OCI-LY1 (cell line): ENCODE measurements at regions not wholly inside any gene's neighbourhood (a gene's known extent, or its start where the extent isn't known, plus 50 kb on each side); places are given as distances from the start of the nearest gene placed in this dataset.

Source experiments
- H2AFZ ChIP-seq: fragments of 200-600 bp; sonication (generic), shearing (Covaris generic); 2 replicates; pipeline ENCODE4 v1.6.0; 2014; ENCODE audit warnings: antibody characterized with exemption, mild to moderate bottlenecking, low read length
- H3F3A ChIP-seq: fragments of 200-600 bp; sonication (generic), shearing (Covaris generic); 2 replicates; pipeline ENCODE4 v1.6.0; 2014; ENCODE audit warnings: mild to moderate bottlenecking, antibody characterized with exemption, low read length, moderate library complexity; ENCODE audit not compliant: insufficient read depth
- H3K27ac ChIP-seq: fragments of 200-600 bp; sonication (generic); 2 replicates; pipeline ENCODE4 v1.5.1; 2014; ENCODE audit warnings: low read length, mixed run types, mild to moderate bottlenecking, low read depth; ENCODE audit not compliant: poor library complexity, severe bottlenecking
- H3K27me3 ChIP-seq: fragments of 200-600 bp; sonication (generic); 2 replicates; pipeline ENCODE4 v1.6.0; 2014; ENCODE audit warnings: antibody characterized with exemption, mild to moderate bottlenecking, low read length, moderate library complexity; ENCODE audit not compliant: insufficient read depth
- H3K36me3 ChIP-seq: fragments of 200-600 bp; sonication (generic); 2 replicates; pipeline ENCODE4 v1.6.1; 2014; ENCODE audit warnings: mild to moderate bottlenecking, antibody characterized with exemption, low read length, moderate library complexity, mixed read lengths; ENCODE audit not compliant: insufficient read depth
- H3K4me1 ChIP-seq: fragments of 200-600 bp; sonication (generic); 2 replicates; pipeline ENCODE4 v1.5.1; 2014; ENCODE audit warnings: mild to moderate bottlenecking, low read length, moderate library complexity; ENCODE audit not compliant: insufficient read depth, severe bottlenecking
- H3K4me2 ChIP-seq: fragments of 200-600 bp; sonication (generic), shearing (Covaris generic); 2 replicates; pipeline ENCODE4 v1.6.1; 2014; ENCODE audit warnings: low read length
- H3K4me3 ChIP-seq: fragments of 200-600 bp; sonication (generic); 2 replicates; pipeline ENCODE4 v1.5.1; 2014; ENCODE audit warnings: low read length, low read depth, mild to moderate bottlenecking, mixed read lengths; ENCODE audit not compliant: poor library complexity, severe bottlenecking
- H3K79me2 ChIP-seq: fragments of 200-600 bp; shearing (Covaris generic); 2 replicates; pipeline ENCODE4 v1.6.1; 2016; ENCODE audit warnings: mixed run types, low read length, mixed read lengths; ENCODE audit not compliant: insufficient read depth
- H3K9ac ChIP-seq: fragments of 200-600 bp; sonication (generic), shearing (Covaris generic); 2 replicates; pipeline ENCODE4 v1.6.1; 2014; ENCODE audit warnings: mild to moderate bottlenecking, low read length, mixed read lengths
- H3K9me2 ChIP-seq: fragments of 200-600 bp; sonication (generic), shearing (Covaris generic); 2 replicates; pipeline ENCODE4 v1.6.1; 2014; ENCODE audit warnings: low read depth, mild to moderate bottlenecking, low read length, mixed read lengths
- H3K9me3 ChIP-seq: fragments of 200-600 bp; shearing (Covaris generic); 2 replicates; pipeline ENCODE4 v1.6.1; 2014; ENCODE audit warnings: low read length, mixed read lengths
- H4K20me1 ChIP-seq: fragments of 200-600 bp; sonication (generic), shearing (Covaris generic); 2 replicates; pipeline ENCODE4 v1.6.0; 2016; ENCODE audit warnings: mild to moderate bottlenecking, low read length; ENCODE audit not compliant: insufficient read depth
- EZH2 ChIP-seq: fragments of 200-600 bp; sonication (generic), shearing (Covaris generic); IDR thresholded peaks from 2 replicates; pipeline ENCODE4 v1.8.0; 2017; ENCODE audit warnings: borderline replicate concordance, mixed run types, mild to moderate bottlenecking, antibody characterized with exemption, low read length, moderate library complexity, mixed read lengths
- TF ChIP-seq, protein P1 (sequence below): fragments of 200-600 bp; sonication (generic), shearing (Covaris generic); IDR thresholded peaks from 2 replicates; pipeline ENCODE4 v1.5.1; 2017; ENCODE audit warnings: mild to moderate bottlenecking, antibody characterized with exemption, low read length, moderate library complexity, mixed read lengths

DNA sequence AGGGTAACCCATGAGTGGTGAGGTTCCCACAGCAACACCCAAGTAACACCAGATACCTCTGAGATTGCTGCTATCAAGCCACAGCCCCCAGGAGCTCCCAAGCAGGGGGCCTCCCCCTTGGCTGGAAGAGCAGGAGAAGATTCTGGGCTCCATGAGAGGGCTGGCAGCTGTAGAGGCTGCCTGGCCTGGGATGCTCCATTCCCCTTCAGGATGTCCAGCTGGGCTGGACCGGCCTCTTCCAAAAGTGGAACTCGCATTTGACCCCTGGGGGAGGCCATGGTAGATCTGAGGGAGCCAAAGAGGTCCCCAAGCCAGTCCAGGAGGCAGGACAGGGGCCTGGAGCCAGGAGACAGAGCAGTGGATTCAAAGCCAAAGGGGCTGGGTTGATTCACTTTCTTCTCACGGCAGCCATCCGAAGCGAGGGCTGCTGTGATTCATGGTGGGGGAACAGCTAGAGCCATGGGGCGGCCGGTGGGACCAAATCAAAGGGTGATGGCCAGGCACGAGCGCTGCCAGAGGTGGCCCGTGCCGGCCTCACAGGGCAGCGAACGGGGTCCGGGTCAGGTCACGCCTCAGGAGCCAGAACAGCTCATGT is 95.3 kb upstream of the ID2 start:
- Histone ChIP-seq H3K27ac (no peak overlapping the region), H3K4me2 (no peak overlapping the region)

DNA sequence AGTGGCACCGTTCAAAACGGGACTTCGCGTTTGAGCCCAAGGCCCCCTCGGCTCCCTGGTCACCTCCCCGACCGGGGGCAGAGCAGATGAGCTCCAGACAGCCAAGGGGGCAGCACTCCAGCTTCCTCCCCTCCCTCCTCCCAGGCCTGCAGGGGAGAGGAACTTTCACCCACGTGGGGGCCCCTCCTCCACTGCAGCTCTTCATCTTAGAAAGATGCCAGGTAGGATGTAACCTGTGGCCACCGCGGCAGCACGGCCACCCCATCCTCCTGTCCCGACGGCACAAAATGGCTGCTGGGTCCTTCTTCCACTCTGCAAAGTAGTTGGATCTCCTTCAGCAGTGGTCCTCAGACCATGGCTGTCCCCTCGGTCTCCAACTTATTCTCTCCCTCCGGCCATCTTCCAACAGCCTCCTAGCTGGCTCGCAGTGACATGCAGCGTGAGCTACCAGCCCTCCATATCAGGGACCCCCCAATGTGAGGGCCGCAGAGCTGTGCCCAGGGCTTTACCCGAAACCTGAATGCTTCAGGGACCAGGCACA is 94.5 kb upstream of the ID2 start:
- H3K4me3 ChIP-seq = no peak overlapping the region
- no peak overlapping the region for H3K9ac ChIP-seq
- no peaks in the 10 kb centered on the region for H3F3A ChIP-seq
- TF ChIP-seq, protein P1, sequence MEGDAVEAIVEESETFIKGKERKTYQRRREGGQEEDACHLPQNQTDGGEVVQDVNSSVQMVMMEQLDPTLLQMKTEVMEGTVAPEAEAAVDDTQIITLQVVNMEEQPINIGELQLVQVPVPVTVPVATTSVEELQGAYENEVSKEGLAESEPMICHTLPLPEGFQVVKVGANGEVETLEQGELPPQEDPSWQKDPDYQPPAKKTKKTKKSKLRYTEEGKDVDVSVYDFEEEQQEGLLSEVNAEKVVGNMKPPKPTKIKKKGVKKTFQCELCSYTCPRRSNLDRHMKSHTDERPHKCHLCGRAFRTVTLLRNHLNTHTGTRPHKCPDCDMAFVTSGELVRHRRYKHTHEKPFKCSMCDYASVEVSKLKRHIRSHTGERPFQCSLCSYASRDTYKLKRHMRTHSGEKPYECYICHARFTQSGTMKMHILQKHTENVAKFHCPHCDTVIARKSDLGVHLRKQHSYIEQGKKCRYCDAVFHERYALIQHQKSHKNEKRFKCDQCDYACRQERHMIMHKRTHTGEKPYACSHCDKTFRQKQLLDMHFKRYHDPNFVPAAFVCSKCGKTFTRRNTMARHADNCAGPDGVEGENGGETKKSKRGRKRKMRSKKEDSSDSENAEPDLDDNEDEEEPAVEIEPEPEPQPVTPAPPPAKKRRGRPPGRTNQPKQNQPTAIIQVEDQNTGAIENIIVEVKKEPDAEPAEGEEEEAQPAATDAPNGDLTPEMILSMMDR = no peak
- no peaks in the 10 kb centered on the region for H3K9me3 ChIP-seq
- H4K20me1 ChIP-seq = no peaks in the 10 kb centered on the region
- no peaks in the 10 kb centered on the region for H3K36me3 ChIP-seq
- H3K79me2 ChIP-seq = no peaks in the 10 kb centered on the region
- H2AFZ ChIP-seq = no peak overlapping the region
- H3K27ac ChIP-seq = no peak overlapping the region
- H3K4me1 ChIP-seq = peaks cover 47% of the 10 kb centered on the region
- H3K9me2 ChIP-seq = no peaks in the 10 kb centered on the region
- no peak overlapping the region for H3K4me2 ChIP-seq
- no peaks in the 10 kb centered on the region for H3K27me3 ChIP-seq

More for the DNA sequence above, 95.3 kb upstream of the ID2 start:
- no peak overlapping the region for H3K9ac ChIP-seq
- no peaks in the 10 kb centered on the region for H3F3A ChIP-seq
- TF ChIP-seq EZH2 = no peak
- TF ChIP-seq, protein P1 = no peak
- no peak overlapping the region for H3K4me3 ChIP-seq
- no peaks in the 10 kb centered on the region for H3K36me3 ChIP-seq
- H3K27me3 ChIP-seq = no peaks in the 10 kb centered on the region
- H3K79me2 ChIP-seq = no peaks in the 10 kb centered on the region
- no peaks in the 10 kb centered on the region for H3K9me2 ChIP-seq
- no peak overlapping the region for H2AFZ ChIP-seq
- H3K4me1 ChIP-seq = peaks cover 54% of the 10 kb centered on the region
- H3K9me3 ChIP-seq = no peaks in the 10 kb centered on the region
- H4K20me1 ChIP-seq = no peaks in the 10 kb centered on the region

DNA sequence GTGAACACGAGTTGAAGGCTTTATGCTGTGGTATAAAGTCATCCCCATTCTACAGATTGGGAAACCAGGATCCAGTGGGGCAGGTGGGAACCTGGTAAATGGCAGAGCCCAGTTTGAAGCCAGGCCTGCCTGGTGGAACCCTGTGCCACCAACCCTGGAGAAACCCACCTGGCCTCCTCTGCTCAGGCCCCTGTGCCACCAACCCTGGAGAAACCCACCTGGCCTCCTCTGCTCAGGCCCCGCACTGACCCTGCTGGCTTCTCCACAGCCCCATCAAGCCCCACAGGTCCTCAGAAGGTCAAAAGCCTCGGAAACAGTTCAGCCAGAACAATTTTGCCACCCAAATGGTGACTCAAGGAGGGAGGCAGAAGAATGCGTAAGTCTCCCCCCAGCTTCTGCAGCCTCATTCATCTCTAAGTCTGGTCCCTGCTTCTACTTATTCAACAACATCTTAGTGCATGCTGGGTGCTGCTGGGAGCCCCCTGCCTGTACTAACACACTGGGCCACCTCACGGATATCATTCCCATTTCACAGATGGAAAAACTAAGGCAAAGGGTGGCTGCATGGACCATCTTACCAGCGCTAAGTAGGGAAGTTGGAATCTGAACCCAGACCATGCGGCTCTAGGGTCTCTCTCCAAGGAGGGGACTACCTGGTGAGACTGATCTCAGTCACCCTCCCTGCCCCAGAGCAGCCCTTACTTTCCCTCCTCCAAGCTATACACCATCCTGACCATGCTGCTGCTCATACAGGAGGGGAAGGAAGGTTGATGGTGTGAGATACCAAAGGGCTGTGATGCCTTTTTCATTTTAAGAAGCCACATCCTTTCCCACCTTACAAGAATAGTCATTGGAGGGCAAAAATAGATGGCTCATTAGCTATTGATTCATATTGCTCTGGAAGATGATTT is 93.7 kb upstream of the ID2 start:
- Histone ChIP-seq H3K9me2 (no peaks in the 10 kb centered on the region), H3K79me2 (no peaks in the 10 kb centered on the region), H3K36me3 (no peaks in the 10 kb centered on the region), H3K9ac (no peak overlapping the region), H3K27me3 (no peaks in the 10 kb centered on the region), H2AFZ (no peak overlapping the region), H3K4me3 (no peak overlapping the region), H3K4me1 (peaks cover 38% of the 10 kb centered on the region), H3K4me2 (no peak overlapping the region), H3K27ac (no peak overlapping the region), H4K20me1 (no peaks in the 10 kb centered on the region), H3F3A (no peaks in the 10 kb centered on the region), H3K9me3 (no peaks in the 10 kb centered on the region)
- TF ChIP-seq EZH2 = no peak
- TF ChIP-seq, protein P1 = no peak
